ENCODE measurements at regions not wholly inside any gene's neighbourhood (a gene's known extent, or its start where the extent isn't known, plus 50 kb on each side); places are given as distances from the start of the nearest gene placed in this dataset.

DNA sequence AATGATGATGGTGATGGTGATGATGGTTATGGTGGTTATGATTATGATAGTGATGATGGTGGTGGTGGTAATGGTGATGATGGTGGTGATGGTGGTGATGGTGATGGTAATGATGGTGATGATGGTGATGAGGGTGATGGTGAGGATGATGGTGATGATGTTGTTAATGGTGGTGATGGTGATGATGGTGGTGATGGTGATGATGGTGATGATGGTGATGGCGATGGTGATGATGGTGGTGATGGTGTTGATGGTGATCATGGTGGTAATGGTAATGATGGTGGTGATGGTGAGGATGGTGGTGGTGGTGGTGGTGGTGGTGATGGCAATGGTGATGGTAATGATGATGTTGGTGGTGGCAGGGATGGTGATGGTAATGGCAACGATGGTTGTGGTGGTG, 1222.5 kb downstream of the BRD1 start:
- TF ChIP-seq RCOR1 (IDR thresholded peaks at IDR 0.05; ENCODE audit: insufficient replicate concordance, low read length) (no peak), CEBPB (IDR thresholded peaks at IDR 0.05; ENCODE audit: low read depth, low read length) (no peak)

Measured in IMR-90 (cell line).